HL-60 (cell line): ENCODE measurements at regions not wholly inside any gene's neighbourhood (a gene's known extent, or its start where the extent isn't known, plus 50 kb on each side); places are given as distances from the start of the nearest gene placed in this dataset.

ENCODE experiments used
- CTCF ChIP-seq: IDR thresholded peaks from one replicate; pipeline ENCODE4 v1.5.1; 2011; ENCODE audit warnings: low read length, control low read depth, inconsistent platforms; ENCODE audit not compliant: insufficient read depth
- POLR2AphosphoS5 ChIP-seq: IDR thresholded peaks from 2 replicates; pipeline ENCODE4 v1.6.1; 2012; ENCODE audit warnings: low read depth

- TF ChIP-seq CTCF (no peak), POLR2AphosphoS5 (no peak)
Observed at GRCh38 chr17:20938244-20938643, 104.6 kb downstream of the USP22 start.
